ENCODE measurements at regions not wholly inside any gene's neighbourhood (a gene's known extent, or its start where the extent isn't known, plus 50 kb on each side); places are given as distances from the start of the nearest gene placed in this dataset.
A peak's percentile ranks its signal among the peaks of the same experiment; 100 is the strongest.

DNA sequence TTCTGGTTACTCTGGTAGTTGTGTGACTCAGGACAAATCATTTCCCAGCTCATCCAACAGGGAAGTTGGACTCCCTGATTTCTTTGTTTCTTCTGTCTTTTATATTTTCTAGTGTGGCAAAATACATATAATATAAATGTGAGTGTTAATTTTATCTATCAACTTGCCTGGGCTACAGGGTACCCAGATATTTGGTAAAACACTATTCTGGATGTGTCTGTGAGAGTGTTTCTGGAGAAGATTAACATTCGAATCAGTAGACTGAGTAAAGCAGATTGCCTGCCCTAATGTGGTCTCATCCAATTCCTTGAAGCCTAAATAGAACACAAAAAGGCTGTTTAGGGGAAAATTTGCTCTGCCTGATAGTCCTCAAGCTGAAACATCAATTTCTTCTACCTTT is 91.1 kb upstream of the EPCAM start:
- TF ChIP-seq POLR2A (IDR thresholded peaks at IDR 0.05) = no peak
- TF ChIP-seq, protein P1, sequence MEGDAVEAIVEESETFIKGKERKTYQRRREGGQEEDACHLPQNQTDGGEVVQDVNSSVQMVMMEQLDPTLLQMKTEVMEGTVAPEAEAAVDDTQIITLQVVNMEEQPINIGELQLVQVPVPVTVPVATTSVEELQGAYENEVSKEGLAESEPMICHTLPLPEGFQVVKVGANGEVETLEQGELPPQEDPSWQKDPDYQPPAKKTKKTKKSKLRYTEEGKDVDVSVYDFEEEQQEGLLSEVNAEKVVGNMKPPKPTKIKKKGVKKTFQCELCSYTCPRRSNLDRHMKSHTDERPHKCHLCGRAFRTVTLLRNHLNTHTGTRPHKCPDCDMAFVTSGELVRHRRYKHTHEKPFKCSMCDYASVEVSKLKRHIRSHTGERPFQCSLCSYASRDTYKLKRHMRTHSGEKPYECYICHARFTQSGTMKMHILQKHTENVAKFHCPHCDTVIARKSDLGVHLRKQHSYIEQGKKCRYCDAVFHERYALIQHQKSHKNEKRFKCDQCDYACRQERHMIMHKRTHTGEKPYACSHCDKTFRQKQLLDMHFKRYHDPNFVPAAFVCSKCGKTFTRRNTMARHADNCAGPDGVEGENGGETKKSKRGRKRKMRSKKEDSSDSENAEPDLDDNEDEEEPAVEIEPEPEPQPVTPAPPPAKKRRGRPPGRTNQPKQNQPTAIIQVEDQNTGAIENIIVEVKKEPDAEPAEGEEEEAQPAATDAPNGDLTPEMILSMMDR (IDR thresholded peaks at IDR 0.05) = no peak
- DNase-seq = no peak
- Histone ChIP-seq H3K4me1 (no peaks in the 10 kb centered on the region), H3K9me3 (no peaks in the 10 kb centered on the region), H3K36me3 (no peaks in the 10 kb centered on the region), H3K27ac (no peak overlapping the region), H3K27me3 (no peaks in the 10 kb centered on the region), H3K4me3 (no peak overlapping the region)
- intact Hi-C loops (cut with DNase I; ENCODE audit: low total_unique reads) = no loop called here

DNA sequence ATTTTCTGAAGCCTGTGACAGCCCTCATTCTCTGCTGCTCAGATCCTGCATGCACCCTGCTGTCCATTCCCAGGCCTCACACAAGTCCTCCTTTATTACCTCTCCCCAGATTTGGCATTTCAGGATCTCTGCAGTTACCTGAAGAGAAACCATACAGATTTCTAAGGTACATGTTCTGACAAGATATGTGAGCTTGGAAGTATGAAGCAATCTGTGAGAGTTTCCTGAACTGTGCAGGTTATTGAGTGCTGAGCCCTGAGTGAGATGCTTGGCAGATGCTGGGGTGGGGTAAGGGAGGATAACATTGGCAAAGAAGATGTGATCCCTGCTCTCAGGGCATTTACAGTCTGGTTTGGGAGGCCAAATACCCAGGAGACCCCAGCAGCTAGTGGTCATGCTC is 91.9 kb upstream of the EPCAM start:
- no peaks in the 10 kb centered on the region for H3K4me1 ChIP-seq
- H3K27me3 ChIP-seq = no peaks in the 10 kb centered on the region
- H3K9me3 ChIP-seq = no peaks in the 10 kb centered on the region
- no peak overlapping the region for H3K27ac ChIP-seq
- intact Hi-C loops (cut with DNase I; ENCODE audit: low total_unique reads) = no loop called here
- H3K4me3 ChIP-seq = no peak overlapping the region
- DNase-seq = no peak
- no peaks in the 10 kb centered on the region for H3K36me3 ChIP-seq
- no peak for TF ChIP-seq POLR2A (IDR thresholded peaks at IDR 0.05)
- TF ChIP-seq, protein P1 (IDR thresholded peaks at IDR 0.05) = no peak

DNA sequence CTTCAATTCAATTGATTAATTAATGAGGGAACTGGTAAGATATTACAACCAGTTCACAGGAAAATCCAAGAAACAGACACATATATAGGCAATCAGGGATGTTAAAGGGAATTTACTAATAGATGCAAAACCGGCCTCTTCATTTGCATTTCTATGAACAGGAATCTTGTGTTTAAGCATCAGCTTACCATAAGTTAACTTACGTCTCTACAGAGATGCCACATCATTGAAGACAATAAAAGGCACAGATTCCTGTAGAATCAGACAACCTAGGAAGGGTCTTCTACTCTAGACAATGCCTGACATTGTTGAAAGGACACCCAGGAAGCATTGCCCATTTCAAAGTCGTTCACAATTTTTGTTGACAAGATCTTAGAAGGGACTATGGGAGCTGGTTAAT is 93.0 kb upstream of the EPCAM start:
- no peaks in the 10 kb centered on the region for H3K4me1 ChIP-seq
- H3K36me3 ChIP-seq = no peaks in the 10 kb centered on the region
- no peak overlapping the region for H3K27ac ChIP-seq
- TF ChIP-seq, protein P1 (IDR thresholded peaks at IDR 0.05) = no peak
- no peak for TF ChIP-seq POLR2A (IDR thresholded peaks at IDR 0.05)
- no peak for DNase-seq
- intact Hi-C loops (cut with DNase I; ENCODE audit: low total_unique reads) = no loop called here
- no peaks in the 10 kb centered on the region for H3K27me3 ChIP-seq
- no peak overlapping the region for H3K4me3 ChIP-seq
- no peaks in the 10 kb centered on the region for H3K9me3 ChIP-seq

DNA sequence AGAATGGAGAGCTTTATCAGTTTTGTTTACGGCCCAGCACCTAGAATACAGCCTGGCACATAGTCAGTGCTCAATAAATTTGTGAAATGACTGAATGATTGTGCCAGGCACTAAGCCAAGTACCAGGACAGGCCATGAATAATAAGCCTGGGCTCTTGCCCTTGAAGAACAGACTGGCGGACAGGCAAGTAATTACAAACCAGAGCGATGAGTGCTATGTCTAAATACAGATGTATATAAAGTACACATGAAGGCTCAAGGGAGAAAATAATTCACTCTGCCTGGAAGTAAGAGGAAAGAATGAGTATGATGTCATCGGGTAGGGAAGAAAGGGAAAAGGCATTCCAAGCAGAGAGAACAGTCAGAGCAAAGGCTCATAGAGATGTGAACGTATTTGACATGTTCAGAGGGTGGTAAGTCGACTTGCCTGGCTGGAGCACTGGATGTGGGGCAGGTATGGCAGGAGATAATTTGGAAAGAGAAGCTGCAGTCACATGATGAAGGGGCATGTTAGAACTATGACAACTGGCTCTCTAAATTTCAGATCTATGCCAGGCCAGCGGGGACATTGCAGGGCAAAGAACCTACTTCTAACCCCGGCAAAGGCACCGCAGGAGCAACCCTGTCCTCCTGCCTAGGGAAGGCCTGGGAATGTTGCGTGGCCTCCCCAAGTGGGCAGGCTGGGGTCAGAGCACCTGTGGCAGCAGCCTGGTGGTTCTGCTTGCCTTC is 94.9 kb upstream of the EPCAM start:
- H3K27ac ChIP-seq = peak overlapping the region; percentile 65 to 79
- H3K36me3 ChIP-seq = no peaks in the 10 kb centered on the region
- no peaks in the 10 kb centered on the region for H3K27me3 ChIP-seq
- intact Hi-C loops (cut with DNase I; ENCODE audit: low total_unique reads) = no loop called here
- TF ChIP-seq POLR2A (IDR thresholded peaks at IDR 0.05) = no peak
- TF ChIP-seq, protein P1 (IDR thresholded peaks at IDR 0.05) = peak in 3 of 4 experiments; percentile 4 to 20 (median 14)
- H3K4me1 ChIP-seq = no peaks in the 10 kb centered on the region
- H3K9me3 ChIP-seq = no peaks in the 10 kb centered on the region
- peak; percentile 37 to 55 for DNase-seq
- H3K4me3 ChIP-seq = no peak overlapping the region

DNA sequence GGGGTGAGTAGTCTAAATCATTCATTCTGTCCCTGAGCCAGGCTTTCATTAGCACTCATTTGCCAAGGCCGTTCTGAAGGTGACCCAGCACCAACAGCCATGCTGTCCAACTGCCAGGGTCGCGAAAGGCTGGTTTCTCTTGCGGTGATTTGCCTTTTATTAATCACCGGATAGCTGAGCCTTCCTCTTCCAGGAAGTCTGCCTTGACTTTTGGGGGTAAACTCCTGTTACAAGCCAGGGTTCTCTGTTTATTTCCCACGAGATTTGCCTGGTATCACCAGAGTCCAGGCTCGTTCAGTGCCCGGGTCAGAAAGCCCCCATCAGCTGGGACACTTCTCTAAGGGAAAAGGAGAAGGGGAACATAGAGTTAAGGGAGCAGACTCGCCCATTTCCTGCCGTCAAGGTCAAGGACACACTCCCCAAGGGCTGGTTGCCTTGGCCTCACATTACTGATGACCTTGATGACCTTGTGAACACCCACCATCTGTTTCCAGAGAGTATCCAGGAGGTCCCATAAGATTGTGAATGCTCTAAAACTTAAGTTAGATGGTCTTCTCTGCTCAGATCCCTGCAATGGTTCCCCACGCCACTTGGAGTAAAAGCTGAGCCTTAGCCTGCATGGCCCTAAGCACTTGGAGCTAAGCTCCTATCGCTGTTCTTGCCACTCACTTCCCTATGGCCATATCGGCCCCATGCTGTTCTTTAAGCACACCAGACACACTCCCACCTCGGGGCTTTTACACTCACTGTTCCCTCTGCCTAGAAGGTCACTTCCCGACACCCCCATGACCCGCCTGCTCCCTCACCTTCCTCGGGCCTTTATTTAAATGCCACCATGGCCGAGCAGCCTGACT is 96.0 kb upstream of the EPCAM start:
- Histone ChIP-seq H3K4me1 (no peaks in the 10 kb centered on the region), H3K27me3 (no peaks in the 10 kb centered on the region), H3K27ac (peak overlapping the region; percentile 65 to 79), H3K36me3 (no peaks in the 10 kb centered on the region), H3K9me3 (no peaks in the 10 kb centered on the region), H3K4me3 (no peak overlapping the region)
- DNase-seq = peak in 1 of 2 donors; percentile 28
- no peak for TF ChIP-seq POLR2A (IDR thresholded peaks at IDR 0.05)
- TF ChIP-seq, protein P1 (IDR thresholded peaks at IDR 0.05) = no peak
- intact Hi-C loops (cut with DNase I; ENCODE audit: low total_unique reads) = no loop called here
